ENCODE measurements at regions not wholly inside any gene's neighbourhood (a gene's known extent, or its start where the extent isn't known, plus 50 kb on each side); places are given as distances from the start of the nearest gene placed in this dataset.

GRCh38 chr3:102810937-102811336 lies 376.1 kb downstream of the ZPLD1 start:
- TF ChIP-seq POLR2A (IDR thresholded peaks at IDR 0.05; ENCODE audit: extremely low read depth, insufficient read length): no peak
- TF ChIP-seq, protein P1, sequence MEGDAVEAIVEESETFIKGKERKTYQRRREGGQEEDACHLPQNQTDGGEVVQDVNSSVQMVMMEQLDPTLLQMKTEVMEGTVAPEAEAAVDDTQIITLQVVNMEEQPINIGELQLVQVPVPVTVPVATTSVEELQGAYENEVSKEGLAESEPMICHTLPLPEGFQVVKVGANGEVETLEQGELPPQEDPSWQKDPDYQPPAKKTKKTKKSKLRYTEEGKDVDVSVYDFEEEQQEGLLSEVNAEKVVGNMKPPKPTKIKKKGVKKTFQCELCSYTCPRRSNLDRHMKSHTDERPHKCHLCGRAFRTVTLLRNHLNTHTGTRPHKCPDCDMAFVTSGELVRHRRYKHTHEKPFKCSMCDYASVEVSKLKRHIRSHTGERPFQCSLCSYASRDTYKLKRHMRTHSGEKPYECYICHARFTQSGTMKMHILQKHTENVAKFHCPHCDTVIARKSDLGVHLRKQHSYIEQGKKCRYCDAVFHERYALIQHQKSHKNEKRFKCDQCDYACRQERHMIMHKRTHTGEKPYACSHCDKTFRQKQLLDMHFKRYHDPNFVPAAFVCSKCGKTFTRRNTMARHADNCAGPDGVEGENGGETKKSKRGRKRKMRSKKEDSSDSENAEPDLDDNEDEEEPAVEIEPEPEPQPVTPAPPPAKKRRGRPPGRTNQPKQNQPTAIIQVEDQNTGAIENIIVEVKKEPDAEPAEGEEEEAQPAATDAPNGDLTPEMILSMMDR (IDR thresholded peaks at IDR 0.05; ENCODE audit: low read depth, low read length): no peak

Measured in NB4 (cell line).